ENCODE measurements at regions not wholly inside any gene's neighbourhood (a gene's known extent, or its start where the extent isn't known, plus 50 kb on each side); places are given as distances from the start of the nearest gene placed in this dataset.

GRCh38 chr5:39478863-39479262, 54.1 kb upstream of the DAB2 start:
- no peak for DNase-seq (ENCODE audit: low read depth in 3 of 3)

- no peak for DNase-seq (ENCODE audit: low read depth in 3 of 3)
These were observed 52.1 kb upstream of the DAB2 start for GRCh38 chr5:39476843-39477220.

- DNase-seq (ENCODE audit: low read depth in 3 of 3) = no peak
These were observed 51.4 kb upstream of the DAB2 start for GRCh38 chr5:39475881-39476842.

GRCh38 chr5:39475159-39475571, 50.4 kb upstream of the DAB2 start:
- no peak for DNase-seq (ENCODE audit: low read depth in 3 of 3)
